Muscle of back (tissue), 3 donors: ENCODE measurements at regions not wholly inside any gene's neighbourhood (a gene's known extent, or its start where the extent isn't known, plus 50 kb on each side); places are given as distances from the start of the nearest gene placed in this dataset.

ENCODE experiments used
- DNase-seq, 3 donors: peaks; one replicate each; pipeline versions ENCODE4 v3.0.0 to v3.0.0-alpha.2; 2013

- DNase-seq = no peak
These were observed 57.5 kb upstream of the C1QTNF7 start for GRCh38 chr4:15370296-15370695.

- no peak for DNase-seq
These were observed 54.5 kb upstream of the C1QTNF7 start for GRCh38 chr4:15373363-15373762.

- DNase-seq = peak in 2 of 3 donors; percentile 45 to 80
These were observed 53.2 kb upstream of the C1QTNF7 start for GRCh38 chr4:15374656-15375055.

GRCh38 chr4:15375667-15376066, 52.2 kb upstream of the C1QTNF7 start:
- DNase-seq = peak in 1 of 3 donors; percentile 38

- DNase-seq = no peak
These were observed 51.7 kb upstream of the C1QTNF7 start for GRCh38 chr4:15376145-15376544.

GRCh38 chr4:15376594-15376993, 51.2 kb upstream of the C1QTNF7 start:
- no peak for DNase-seq
